ENCODE measurements at regions not wholly inside any gene's neighbourhood (a gene's known extent, or its start where the extent isn't known, plus 50 kb on each side); places are given as distances from the start of the nearest gene placed in this dataset.
A peak's percentile ranks its signal among the peaks of the same experiment; 100 is the strongest.
"Not testable (repeated sequence)": the region's sequence is repeated elsewhere in the genome, so short reads cannot be mapped to it uniquely, and the experiment has no call there.

DNA sequence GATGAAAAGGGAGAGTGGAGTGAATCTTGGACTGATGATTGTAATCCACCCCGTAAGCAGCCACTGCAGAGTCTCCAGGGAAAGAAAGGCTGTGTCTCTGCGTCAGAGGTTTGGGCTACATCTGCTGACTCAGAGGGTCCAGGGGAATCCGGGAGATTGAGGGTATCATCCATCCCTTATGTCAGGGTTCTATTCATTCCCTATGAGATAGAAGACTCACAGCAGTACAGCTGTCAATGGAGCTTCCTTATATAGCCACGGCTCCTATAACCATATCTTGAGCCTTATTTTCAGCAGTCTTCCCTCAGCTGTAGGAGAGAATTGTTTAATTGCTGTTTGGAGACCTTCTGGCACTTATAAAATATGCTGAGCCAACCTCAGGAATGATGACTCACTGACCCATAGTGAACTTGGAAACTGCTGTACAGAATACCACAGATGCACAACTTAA lies 558.2 kb upstream of the PFKP start:
- CTCF ChIA-PET = no interaction called here
- DNase-seq (ENCODE audit: low spot score) = peak; percentile 16
- POLR2A ChIA-PET (ENCODE audit: low non-redundant PET) = no interaction called here
- TF ChIP-seq, protein P1, sequence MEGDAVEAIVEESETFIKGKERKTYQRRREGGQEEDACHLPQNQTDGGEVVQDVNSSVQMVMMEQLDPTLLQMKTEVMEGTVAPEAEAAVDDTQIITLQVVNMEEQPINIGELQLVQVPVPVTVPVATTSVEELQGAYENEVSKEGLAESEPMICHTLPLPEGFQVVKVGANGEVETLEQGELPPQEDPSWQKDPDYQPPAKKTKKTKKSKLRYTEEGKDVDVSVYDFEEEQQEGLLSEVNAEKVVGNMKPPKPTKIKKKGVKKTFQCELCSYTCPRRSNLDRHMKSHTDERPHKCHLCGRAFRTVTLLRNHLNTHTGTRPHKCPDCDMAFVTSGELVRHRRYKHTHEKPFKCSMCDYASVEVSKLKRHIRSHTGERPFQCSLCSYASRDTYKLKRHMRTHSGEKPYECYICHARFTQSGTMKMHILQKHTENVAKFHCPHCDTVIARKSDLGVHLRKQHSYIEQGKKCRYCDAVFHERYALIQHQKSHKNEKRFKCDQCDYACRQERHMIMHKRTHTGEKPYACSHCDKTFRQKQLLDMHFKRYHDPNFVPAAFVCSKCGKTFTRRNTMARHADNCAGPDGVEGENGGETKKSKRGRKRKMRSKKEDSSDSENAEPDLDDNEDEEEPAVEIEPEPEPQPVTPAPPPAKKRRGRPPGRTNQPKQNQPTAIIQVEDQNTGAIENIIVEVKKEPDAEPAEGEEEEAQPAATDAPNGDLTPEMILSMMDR (conservative IDR thresholded peaks at IDR 0.05; ENCODE audit: low read depth) = no peak
- H3K27ac ChIP-seq = no peak overlapping the region

DNA sequence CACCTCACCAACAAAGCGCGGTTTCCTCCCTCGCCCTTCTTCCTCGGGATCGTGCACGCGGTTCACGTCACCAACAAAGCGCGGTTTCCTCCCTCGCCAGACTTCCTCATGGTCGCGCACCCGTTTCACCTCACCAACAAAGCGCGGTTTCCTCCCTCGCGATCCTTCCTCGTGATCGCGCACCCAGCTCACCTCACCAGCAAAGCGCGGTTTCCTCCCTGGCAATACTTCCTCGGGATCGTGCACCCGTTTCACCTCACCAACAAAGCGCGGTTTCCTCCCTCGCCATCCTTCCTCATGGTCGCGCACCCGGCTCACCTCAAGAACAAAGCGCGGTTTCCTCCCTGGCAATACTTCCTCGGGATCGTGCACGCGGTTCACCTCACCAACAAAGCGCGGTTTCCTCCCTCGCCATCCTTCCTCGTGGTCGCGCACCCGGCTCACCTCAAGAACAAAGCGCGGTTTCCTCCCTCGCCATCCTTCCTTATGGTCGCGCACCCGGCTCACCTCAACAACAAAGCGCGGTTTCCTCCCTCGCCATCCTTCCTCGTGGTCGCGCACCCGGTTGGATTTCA lies 565.9 kb upstream of the PFKP start:
- POLR2A ChIA-PET (ENCODE audit: low non-redundant PET); CTCF ChIA-PET; H3K27ac ChIP-seq; DNase-seq (ENCODE audit: low spot score): not testable (repeated sequence)

GRCh38 chr10:2494399-2494798 lies 572.9 kb upstream of the PFKP start:
- POLR2A ChIA-PET (ENCODE audit: low non-redundant PET) = no interaction called here
- no peak overlapping the region for H3K27ac ChIP-seq
- CTCF ChIA-PET = no interaction called here
- DNase-seq (ENCODE audit: low spot score) = no peak
- TF ChIP-seq, protein P1 (conservative IDR thresholded peaks at IDR 0.05; ENCODE audit: low read depth) = no peak

DNA sequence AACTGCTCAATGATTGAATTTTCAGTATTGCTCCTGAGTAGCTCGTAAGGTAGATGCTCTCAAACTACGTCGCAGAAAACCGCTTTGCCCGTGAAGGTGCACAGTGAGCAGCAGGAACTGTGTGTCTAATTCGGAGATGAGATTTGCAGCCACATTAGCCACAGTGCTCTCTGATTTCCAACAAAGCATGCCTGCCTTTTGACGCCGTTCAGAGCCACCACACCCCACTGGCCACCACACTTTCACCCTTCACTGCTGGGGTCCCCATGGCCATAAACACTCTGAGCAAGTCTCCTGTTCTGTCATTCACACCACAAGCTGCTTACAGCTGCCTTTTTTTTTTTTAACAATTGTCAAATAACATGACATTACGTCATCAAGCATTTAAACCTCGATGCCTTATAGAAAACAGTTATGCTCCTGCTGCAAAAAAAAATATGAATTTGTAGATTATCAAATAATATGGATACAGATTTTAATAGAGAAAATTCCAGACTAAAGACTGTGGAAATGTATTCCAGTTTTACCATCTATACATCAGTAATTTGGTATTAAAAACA lies 578.8 kb upstream of the PFKP start:
- CTCF ChIA-PET = no interaction called here
- POLR2A ChIA-PET (ENCODE audit: low non-redundant PET) = no interaction called here
- DNase-seq (ENCODE audit: low spot score) = no peak
- TF ChIP-seq, protein P1 (conservative IDR thresholded peaks at IDR 0.05; ENCODE audit: low read depth) = no peak
- H3K27ac ChIP-seq = no peak overlapping the region

DNA sequence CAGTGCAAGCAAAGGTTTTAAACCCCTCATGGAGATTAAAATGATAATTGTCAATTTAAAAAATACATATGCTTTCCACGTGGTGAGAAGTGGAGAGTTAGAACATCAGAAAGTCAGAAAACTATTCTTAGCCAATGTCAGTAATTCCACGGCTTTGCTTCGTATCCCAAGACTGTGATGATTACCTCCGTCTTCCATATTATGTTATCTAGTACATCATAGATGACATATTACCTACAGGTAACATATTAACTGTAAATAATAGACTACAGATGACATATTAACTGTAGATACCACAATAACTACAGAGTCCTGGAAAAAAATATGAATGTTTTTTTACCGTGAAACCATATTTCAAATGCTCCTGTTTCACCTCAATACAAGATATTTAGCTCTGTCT lies 579.4 kb upstream of the PFKP start:
- POLR2A ChIA-PET (ENCODE audit: low non-redundant PET) = no interaction called here
- TF ChIP-seq, protein P1 (conservative IDR thresholded peaks at IDR 0.05; ENCODE audit: low read depth) = no peak
- no peak for DNase-seq (ENCODE audit: low spot score)
- H3K27ac ChIP-seq = no peak overlapping the region
- CTCF ChIA-PET = no interaction called here

DNA sequence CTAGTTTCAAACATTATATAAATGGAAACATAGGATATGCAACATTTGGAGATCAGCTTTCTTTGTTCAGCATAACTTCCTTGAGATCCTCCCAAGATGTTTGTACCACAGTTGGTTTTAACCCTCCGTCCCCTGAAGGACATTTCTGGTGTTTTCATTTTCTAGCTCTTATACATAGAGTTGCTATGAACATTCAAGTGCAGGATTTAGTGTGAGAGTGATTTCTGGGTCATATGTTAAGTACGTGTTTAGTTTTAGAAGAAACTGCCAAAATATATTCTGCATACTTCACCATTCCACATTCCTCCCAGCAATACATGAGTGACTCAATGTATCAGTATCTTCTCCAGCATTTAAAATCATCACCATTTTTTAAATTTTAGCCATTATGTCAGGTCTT lies 588.7 kb upstream of the PFKP start:
- POLR2A ChIA-PET (ENCODE audit: low non-redundant PET) = no interaction called here
- no peak overlapping the region for H3K27ac ChIP-seq
- TF ChIP-seq, protein P1 (conservative IDR thresholded peaks at IDR 0.05; ENCODE audit: low read depth) = no peak
- CTCF ChIA-PET = no interaction called here
- no peak for DNase-seq (ENCODE audit: low spot score)

- TF ChIP-seq, protein P1 (conservative IDR thresholded peaks at IDR 0.05; ENCODE audit: low read depth) = no peak
- no peak overlapping the region for H3K27ac ChIP-seq
- ChIA-PET POLR2A (ENCODE audit: low non-redundant PET) (no interaction called here), CTCF (no interaction called here)
- DNase-seq (ENCODE audit: low spot score) = no peak
Observed at GRCh38 chr10:2476812-2477553, 590.4 kb upstream of the PFKP start.
